ENCODE measurements at regions not wholly inside any gene's neighbourhood (a gene's known extent, or its start where the extent isn't known, plus 50 kb on each side); places are given as distances from the start of the nearest gene placed in this dataset.

GRCh38 chr4:153151535-153152455 is 52.4 kb upstream of the TRIM2 start:
- H3K4me3 ChIP-seq (ENCODE audit: control insufficient read depth, low read depth, low read length), result no peak overlapping the region
- TF ChIP-seq CTCF (conservative IDR thresholded peaks at IDR 0.05; ENCODE audit: control insufficient read depth, insufficient read depth, low read depth, low read length), result no peak
- DNase-seq (ENCODE audit: low read depth), result no peak

- no peak for DNase-seq (ENCODE audit: low read depth)
- H3K4me3 ChIP-seq (ENCODE audit: control insufficient read depth, low read depth, low read length), result peak overlapping the region; percentile 56
- no peak for TF ChIP-seq CTCF (conservative IDR thresholded peaks at IDR 0.05; ENCODE audit: control insufficient read depth, insufficient read depth, low read depth, low read length)
Observed at GRCh38 chr4:153152501-153153338, 51.5 kb upstream of the TRIM2 start.

GRCh38 chr4:153153339-153153871 is 50.8 kb upstream of the TRIM2 start:
- H3K4me3 ChIP-seq (ENCODE audit: control insufficient read depth, low read depth, low read length), result peak overlapping the region; percentile 56
- no peak for DNase-seq (ENCODE audit: low read depth)
- TF ChIP-seq CTCF (conservative IDR thresholded peaks at IDR 0.05; ENCODE audit: control insufficient read depth, insufficient read depth, low read depth, low read length), result no peak

GRCh38 chr4:153154007-153154975 is 50.0 kb upstream of the TRIM2 start:
- peak; percentile 44 for DNase-seq (ENCODE audit: low read depth)
- no peak for TF ChIP-seq CTCF (conservative IDR thresholded peaks at IDR 0.05; ENCODE audit: control insufficient read depth, insufficient read depth, low read depth, low read length)

More at GRCh38 chr4:153154007-153154975, 50.0 kb upstream of the TRIM2 start:
- H3K4me3 ChIP-seq (ENCODE audit: control insufficient read depth, low read depth, low read length), result peak overlapping the region; percentile 56
